ENCODE measurements at regions not wholly inside any gene's neighbourhood (a gene's known extent, or its start where the extent isn't known, plus 50 kb on each side); places are given as distances from the start of the nearest gene placed in this dataset.

GRCh38 chr17:56739776-56740175 lies 93.9 kb downstream of the C17orf67 start:
- no peak overlapping the region for H3K4me3 ChIP-seq
- peaks cover 0 to 5% (median 0%) of the 10 kb centered on the region in 3 donors for H3K27me3 ChIP-seq
- TF ChIP-seq POLR2AphosphoS5 (IDR thresholded peaks at IDR 0.05), result no peak
- TF ChIP-seq POLR2A (IDR thresholded peaks at IDR 0.05), result no peak
- no peak for TF ChIP-seq EP300 (IDR thresholded peaks at IDR 0.05)
- TF ChIP-seq CTCF (IDR thresholded peaks at IDR 0.05), result no peak
- intact Hi-C loops (cut with DNase I; ENCODE audit: low total_unique reads), result no loop called here
- DNase-seq, result no peak
- peaks cover 0 to 5% (median under 1%) of the 10 kb centered on the region in 4 donors for H3K9me3 ChIP-seq
- no peaks in the 10 kb centered on the region for H3K36me3 ChIP-seq
- no peak overlapping the region for H3K27ac ChIP-seq
- peaks cover 0 to 8% (median 0%) of the 10 kb centered on the region in 4 donors for H3K4me1 ChIP-seq
- WGBS, 5 donors, result 68 to 78% (median 70%) methylated on average over 6 of the region's 6 CpGs

- no peak for TF ChIP-seq POLR2AphosphoS5 (IDR thresholded peaks at IDR 0.05)
- no peak for TF ChIP-seq CTCF (IDR thresholded peaks at IDR 0.05)
- TF ChIP-seq POLR2A (IDR thresholded peaks at IDR 0.05), result no peak
- no peak for TF ChIP-seq EP300 (IDR thresholded peaks at IDR 0.05)
- intact Hi-C loops (cut with DNase I; ENCODE audit: low total_unique reads), result no loop called here
- Histone ChIP-seq H3K4me3 (no peak overlapping the region), H3K27ac (no peak overlapping the region), H3K27me3 (peaks cover 0 to 5% (median 0%) of the 10 kb centered on the region in 3 donors), H3K36me3 (no peaks in the 10 kb centered on the region), H3K4me1 (peaks cover 0 to 8% (median 0%) of the 10 kb centered on the region in 4 donors), H3K9me3 (peaks cover 0 to 9% (median 2%) of the 10 kb centered on the region in 4 donors)
- WGBS, 5 donors, result 82 to 89% (median 86%) methylated on average over 3 of the region's 3 CpGs
- DNase-seq, result no peak
These were observed 93.2 kb downstream of the C17orf67 start for GRCh38 chr17:56740481-56740880.

All from stomach (tissue), 8 donors.